PC-9 (cell line): ENCODE measurements at regions not wholly inside any gene's neighbourhood (a gene's known extent, or its start where the extent isn't known, plus 50 kb on each side); places are given as distances from the start of the nearest gene placed in this dataset.

ENCODE experiments used
- BruUV-seq: library from RNA; stranded (reverse); fragments of 400-500 nt; replicated peaks from 2 replicates; lab custom pipeline; 2021; lab: Mats Ljungman, UMichigan
- CTCF ChIA-PET: fragments of 300-600 bp; sonication (Branson Sonifier 250); formaldehyde crosslinking; loops from one replicate; lab custom pipeline; 2022; ENCODE audit warnings: antibody characterized with exemption; lab: Charles Lee
- POLR2A ChIA-PET: fragments of 300-600 bp; sonication (Branson Sonifier 250); formaldehyde crosslinking; loops from one replicate; lab custom pipeline; 2022; ENCODE audit warnings: antibody characterized with exemption; ENCODE audit not compliant: unreplicated experiment; lab: Charles Lee
- DNase-seq, 2 experiments: peaks; one replicate each; pipeline versions ENCODE4 v3.0.0 to v3.0.0-alpha.2; 2015 to 2022; ENCODE audit warnings: mixed read lengths in 1 of 2
- H2AFZ ChIP-seq: fragments of 200-600 bp; sonication (generic); 2 replicates; pipeline ENCODE4 v1.8.1; 2017; ENCODE audit warnings: antibody characterized with exemption
- H3F3A ChIP-seq: fragments of 200-600 bp; sonication (generic); 2 replicates; pipeline ENCODE4 v1.8.1; 2017; ENCODE audit warnings: antibody characterized with exemption, mild to moderate bottlenecking, low read depth; ENCODE audit not compliant: insufficient read depth
- H3K27ac ChIP-seq: fragments of 200-600 bp; sonication (generic); 2 replicates; pipeline ENCODE4 v1.6.1; 2016; ENCODE audit warnings: mixed run types
- H3K27me3 ChIP-seq: fragments of 200-600 bp; sonication (generic); 2 replicates; pipeline ENCODE4 v1.6.1; 2016; ENCODE audit warnings: low read depth, mixed run types; ENCODE audit not compliant: insufficient read depth
- H3K36me3 ChIP-seq: fragments of 200-600 bp; sonication (generic); 2 replicates; pipeline ENCODE4 v1.6.1; 2016; ENCODE audit warnings: low read depth, mixed run types
- H3K4me1 ChIP-seq: fragments of 200-600 bp; sonication (generic); replicated peaks from 2 replicates; pipeline ENCODE4 v1.6.1; 2016; ENCODE audit warnings: mixed run types; ENCODE audit not compliant: insufficient read depth
- H3K4me2 ChIP-seq: fragments of 200-600 bp; sonication (generic); 2 replicates; pipeline ENCODE4 v1.6.1; 2017; ENCODE audit warnings: mixed run types
- H3K4me3 ChIP-seq: fragments of 200-600 bp; sonication (generic); 2 replicates; pipeline ENCODE4 v1.6.1; 2016; ENCODE audit warnings: mixed run types
- H3K79me2 ChIP-seq: fragments of 200-600 bp; sonication (generic); 2 replicates; pipeline ENCODE4 v1.6.1; 2017; ENCODE audit warnings: low read depth, mixed run types
- H3K9me2 ChIP-seq: fragments of 200-600 bp; sonication (generic); 2 replicates; pipeline ENCODE4 v1.8.1; 2017; ENCODE audit warnings: mild to moderate bottlenecking; ENCODE audit not compliant: insufficient read depth
- H3K9me3 ChIP-seq: fragments of 200-600 bp; sonication (generic); 2 replicates; pipeline ENCODE4 v1.8.1; 2016; ENCODE audit warnings: low read depth; ENCODE audit not compliant: insufficient read depth
- H4K20me1 ChIP-seq: fragments of 200-600 bp; sonication (generic); 2 replicates; pipeline ENCODE4 v1.8.1; 2017; ENCODE audit not compliant: insufficient read depth
- CTCF ChIP-seq: fragments of 200-600 bp; sonication (generic); conservative IDR thresholded peaks from 2 replicates; pipeline ENCODE4 v1.6.1; 2017; ENCODE audit warnings: mixed run types, antibody characterized with exemption, mild to moderate bottlenecking, moderate library complexity
- EZH2 ChIP-seq: fragments of 200-600 bp; sonication (generic); IDR thresholded peaks from 2 replicates; pipeline ENCODE4 v1.8.0; 2017; ENCODE audit warnings: antibody characterized with exemption, low read depth
- intact Hi-C: fragments of 100-400 bp; cut with micrococcal nuclease; formaldehyde crosslinking; loops from one replicate; pipeline ENCODE4 v1.10.0; 2022; ENCODE audit not compliant: unreplicated experiment

- BruUV-seq: no TSS peak
- H3K4me3 ChIP-seq: no peak overlapping the region
- POLR2A ChIA-PET: interaction anchor here (0.7 kb wide), 1 partner anchor 547 kb away, joined by 3 read pairs; no protein-coding TSS in a partner anchor
- H3K9me2 ChIP-seq: no peaks in the 10 kb centered on the region
- H3K9me3 ChIP-seq: no peaks in the 10 kb centered on the region
- CTCF ChIA-PET: interaction anchor here (0.5 to 0.6 kb wide), 2 partner anchors 8 to 107 kb away, joined by 3 to 9 read pairs; no protein-coding TSS in a partner anchor
- no peaks in the 10 kb centered on the region for H3F3A ChIP-seq
- no peaks in the 10 kb centered on the region for H3K4me1 ChIP-seq
- DNase-seq: no peak
- no peaks in the 10 kb centered on the region for H3K79me2 ChIP-seq
- H3K36me3 ChIP-seq: no peaks in the 10 kb centered on the region
- no peak overlapping the region for H3K4me2 ChIP-seq
- peaks cover 4% of the 10 kb centered on the region; the same call in 1 of the 2 replicates for H3K27me3 ChIP-seq
- intact Hi-C loops: no loop called here
- no peaks in the 10 kb centered on the region for H4K20me1 ChIP-seq
- no peak overlapping the region for H3K27ac ChIP-seq
- TF ChIP-seq EZH2 (no peak), CTCF (no peak)
- H2AFZ ChIP-seq: no peak overlapping the region
These were observed 77.4 kb downstream of the INHBB start for GRCh38 chr2:120423167-120423943.

- Histone ChIP-seq H4K20me1 (no peaks in the 10 kb centered on the region), H3K9me2 (no peaks in the 10 kb centered on the region), H2AFZ (no peak overlapping the region), H3K4me1 (no peaks in the 10 kb centered on the region), H3K79me2 (no peaks in the 10 kb centered on the region), H3K9me3 (no peaks in the 10 kb centered on the region), H3K4me3 (no peak overlapping the region), H3K4me2 (no peak overlapping the region), H3K27ac (no peak overlapping the region), H3K36me3 (no peaks in the 10 kb centered on the region), H3K27me3 (peaks cover 4% of the 10 kb centered on the region; the same call in 1 of the 2 replicates), H3F3A (no peaks in the 10 kb centered on the region)
- no peak for DNase-seq
- TF ChIP-seq EZH2 (no peak), CTCF (no peak)
- ChIA-PET POLR2A (interaction anchor here (0.7 kb wide), 1 partner anchor 546 kb away, joined by 3 read pairs; no protein-coding TSS in a partner anchor), CTCF (no interaction called here)
- no TSS peak for BruUV-seq
- intact Hi-C loops: no loop called here
These were observed 78.4 kb downstream of the INHBB start for GRCh38 chr2:120424274-120424796.

- no peaks in the 10 kb centered on the region for H3K79me2 ChIP-seq
- CTCF ChIA-PET: no interaction called here
- no TSS peak for BruUV-seq
These were observed 79.1 kb downstream of the INHBB start for GRCh38 chr2:120425014-120425413.

More at GRCh38 chr2:120425014-120425413, 79.1 kb downstream of the INHBB start:
- H3K4me2 ChIP-seq: no peak overlapping the region
- intact Hi-C loops: no loop called here
- H3K27me3 ChIP-seq: peaks cover 4% of the 10 kb centered on the region; the same call in 1 of the 2 replicates
- no peak overlapping the region for H3K4me3 ChIP-seq
- no peak overlapping the region for H3K27ac ChIP-seq
- no peaks in the 10 kb centered on the region for H3K9me2 ChIP-seq
- no peak for TF ChIP-seq EZH2
- no peak for TF ChIP-seq CTCF
- POLR2A ChIA-PET: no interaction called here
- DNase-seq: no peak
- no peaks in the 10 kb centered on the region for H3F3A ChIP-seq
- H3K36me3 ChIP-seq: no peaks in the 10 kb centered on the region
- no peaks in the 10 kb centered on the region for H4K20me1 ChIP-seq
- H3K4me1 ChIP-seq: no peaks in the 10 kb centered on the region
- H3K9me3 ChIP-seq: no peaks in the 10 kb centered on the region
- H2AFZ ChIP-seq: no peak overlapping the region
